ENCODE measurements at regions not wholly inside any gene's neighbourhood (a gene's known extent, or its start where the extent isn't known, plus 50 kb on each side); places are given as distances from the start of the nearest gene placed in this dataset.

GRCh38 chr3:95002438-95003046 lies 939.7 kb downstream of the NSUN3 start:
- Histone ChIP-seq H3K27me3 (no peaks in the 10 kb centered on the region), H3K36me3 (replicated peaks in 1 of 2) (no peaks in the 10 kb centered on the region), H3K27ac (no peak overlapping the region), H3K4me3 (no peak overlapping the region), H3K9me3 (replicated peaks in 1 of 3) (no peaks in the 10 kb centered on the region), H3K4me1 (replicated peaks in 1 of 2) (no peaks in the 10 kb centered on the region)
- TF ChIP-seq CTCF (IDR thresholded peaks at IDR 0.05), result no peak
- DNase-seq, result no peak
- intact Hi-C loops (cut with DNase I), result no loop called here

GRCh38 chr3:95028688-95029087 lies 965.8 kb downstream of the NSUN3 start:
- WGBS, 4 donors, result 67 to 84% (median 81%) methylated on average over 2 of the region's 2 CpGs
- TF ChIP-seq CTCF (IDR thresholded peaks at IDR 0.05) (no peak), POLR2A (IDR thresholded peaks at IDR 0.05) (no peak)

GRCh38 chr3:95029644-95030043 lies 966.8 kb downstream of the NSUN3 start:
- no peaks in the 10 kb centered on the region for H3K27me3 ChIP-seq
- intact Hi-C loops (cut with DNase I), result no loop called here
- DNase-seq, result no peak
- no peaks in the 10 kb centered on the region for H3K4me1 ChIP-seq (replicated peaks in 1 of 2)
- H3K27ac ChIP-seq, result no peak overlapping the region
- no peak overlapping the region for H3K4me3 ChIP-seq
- TF ChIP-seq CTCF (IDR thresholded peaks at IDR 0.05) (no peak), POLR2A (IDR thresholded peaks at IDR 0.05) (no peak)
- H3K9me3 ChIP-seq (replicated peaks in 1 of 3), result peaks cover 0 to 5% (median 0%) of the 10 kb centered on the region in 3 donors
- H3K36me3 ChIP-seq (replicated peaks in 1 of 2), result no peaks in the 10 kb centered on the region

More at GRCh38 chr3:95028688-95029087, 965.8 kb downstream of the NSUN3 start:
- H3K36me3 ChIP-seq (replicated peaks in 1 of 2), result no peaks in the 10 kb centered on the region
- intact Hi-C loops (cut with DNase I), result no loop called here
- H3K9me3 ChIP-seq (replicated peaks in 1 of 3), result peaks cover 0 to 5% (median 0%) of the 10 kb centered on the region in 3 donors
- H3K4me1 ChIP-seq (replicated peaks in 1 of 2), result no peaks in the 10 kb centered on the region
- no peak overlapping the region for H3K27ac ChIP-seq
- no peak for DNase-seq
- H3K27me3 ChIP-seq, result no peaks in the 10 kb centered on the region
- H3K4me3 ChIP-seq, result no peak overlapping the region

- no peak overlapping the region for H3K27ac ChIP-seq
- 39 to 52% (median 46%) methylated on average over 1 to 2 of the region's 2 CpGs for WGBS, 4 donors
- DNase-seq, result no peak
- H3K36me3 ChIP-seq (replicated peaks in 1 of 2), result no peaks in the 10 kb centered on the region
- no peaks in the 10 kb centered on the region for H3K9me3 ChIP-seq (replicated peaks in 1 of 3)
- intact Hi-C loops (cut with DNase I), result no loop called here
- H3K4me1 ChIP-seq (replicated peaks in 1 of 2), result no peaks in the 10 kb centered on the region
- H3K4me3 ChIP-seq, result no peak overlapping the region
- H3K27me3 ChIP-seq, result no peaks in the 10 kb centered on the region
- no peak for TF ChIP-seq POLR2A (IDR thresholded peaks at IDR 0.05)
- no peak for TF ChIP-seq CTCF (IDR thresholded peaks at IDR 0.05)
These were observed 973.7 kb downstream of the NSUN3 start for GRCh38 chr3:95036526-95037021.
